Upper lobe of left lung (tissue), 6 donors: ENCODE measurements at regions not wholly inside any gene's neighbourhood (a gene's known extent, or its start where the extent isn't known, plus 50 kb on each side); places are given as distances from the start of the nearest gene placed in this dataset.

Experiments
- ATAC-seq, 2 donors: fragments of 200-7000 bp; cut with Tn5 transposase; one replicate each; pipeline ENCODE4 v1.9.1; 2022; ENCODE audit warnings: mild to moderate bottlenecking in 2 of 2, moderate library complexity in 2 of 2; ENCODE audit not compliant: low FRiP score in 2 of 2
- DNase-seq, 2 donors: peaks; one replicate each; pipeline ENCODE4 v3.0.0-alpha.2; 2019 to 2020
- H3K27ac ChIP-seq, 4 donors: fragments of 200-600 bp; sonication (generic); one replicate each; pipeline ENCODE4 v1.5.1; 2016 to 2019
- H3K27me3 ChIP-seq, 4 donors: fragments of 200-600 bp; sonication (generic); one replicate each; pipeline ENCODE4 v1.5.1; 2017 to 2019
- H3K36me3 ChIP-seq, 4 donors: fragments of 200-600 bp; sonication (generic); one replicate each; pipeline ENCODE4 v1.5.1; 2016 to 2019
- H3K4me1 ChIP-seq, 4 donors: fragments of 200-600 bp; sonication (generic); one replicate each; pipeline ENCODE4 v1.5.1; 2018 to 2019
- H3K4me3 ChIP-seq, 4 donors: fragments of 200-600 bp; sonication (generic); one replicate each; pipeline ENCODE4 v1.5.1; 2017 to 2019; ENCODE audit warnings: mild to moderate bottlenecking in 2 of 4, moderate library complexity in 1 of 4
- H3K9me3 ChIP-seq, 4 donors: fragments of 200-600 bp; sonication (generic); one replicate each; pipeline ENCODE4 v1.5.1; 2018 to 2019
- EP300 ChIP-seq, 4 donors: sonication (generic); formaldehyde crosslinking; IDR thresholded peaks; one replicate each; pipeline ENCODE4 v1.5.1; 2017; ENCODE audit warnings: antibody characterized with exemption in 4 of 4, control low read depth in 2 of 4
- POLR2A ChIP-seq, 4 donors: fragments of 450-650 bp; IDR thresholded peaks; one replicate each; pipeline ENCODE4 v1.5.1; 2016 to 2017; ENCODE audit warnings: antibody characterized with exemption in 4 of 4, mild to moderate bottlenecking in 2 of 4
- POLR2AphosphoS5 ChIP-seq, 2 donors: sonication (generic); formaldehyde crosslinking; IDR thresholded peaks; one replicate each; pipeline ENCODE4 v1.5.1; 2017; ENCODE audit warnings: antibody characterized with exemption in 2 of 2
- WGBS, 2 donors: methylation state at CpG; one replicate each; pipeline ENCODE4 v1.1.5; 2017 to 2018; 5-methylcytosine and 5-hydroxymethylcytosine counted together
- TF ChIP-seq, protein P1 (sequence below), 6 experiments: fragments of 450-650 bp in 4 of 6; fragments of 200-600 bp in 2 of 6; sonication (generic) in 2 of 6; IDR thresholded peaks; one replicate each; pipeline ENCODE4 v1.5.1; 2016 to 2019; ENCODE audit warnings: antibody characterized with exemption in 6 of 6
- donor health status: DM: no; HTN: no; CAD: no; lungs with moderate emphysema.
- donor health status: DM: no; HTN: yes; CAD: no; lungs with severe emphysema.

DNA sequence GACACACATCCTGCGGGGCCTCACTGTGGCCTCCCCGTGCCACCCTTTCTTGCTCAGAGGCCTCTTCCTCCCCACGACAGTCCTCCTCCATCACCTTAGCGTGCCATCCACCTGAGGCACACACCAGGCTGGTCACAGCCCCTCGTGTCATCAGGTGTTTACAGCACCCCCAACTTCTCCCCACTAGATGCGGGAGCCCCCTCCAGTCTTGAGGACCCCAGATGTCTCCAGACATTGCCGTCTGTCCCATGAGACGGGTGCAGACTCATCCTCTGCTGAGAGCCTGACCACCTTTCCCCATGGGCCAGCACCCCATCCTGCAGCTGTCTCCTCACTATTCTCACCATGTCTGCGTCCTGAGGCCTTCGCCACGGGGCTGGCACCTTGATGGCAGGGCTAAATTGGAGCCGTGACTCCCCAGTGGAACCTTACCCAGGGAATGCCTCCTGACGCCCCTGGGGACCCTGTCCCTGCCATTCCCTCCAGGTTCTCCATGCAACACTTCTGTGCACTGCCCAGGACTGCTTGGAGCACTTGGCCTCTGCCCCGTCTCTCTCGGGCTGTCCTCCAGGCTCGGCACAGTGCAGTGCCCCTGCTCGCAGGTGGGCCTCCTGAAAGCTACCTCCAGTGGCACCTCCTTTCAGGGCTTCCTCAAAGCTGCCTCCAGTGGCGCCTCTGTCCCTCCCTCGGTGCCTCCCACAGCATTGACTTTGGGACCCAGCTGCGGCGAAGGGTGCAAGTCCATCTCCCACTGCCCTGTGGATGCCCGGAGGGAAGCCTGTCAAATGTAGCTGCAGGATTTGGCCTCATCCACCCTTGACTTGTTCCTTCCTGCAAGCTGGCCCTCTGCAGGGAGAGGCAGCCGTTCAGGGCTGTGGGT is 1386.8 kb downstream of the BRD1 start:
- peak in 1 of 2 donors; percentile 60 for DNase-seq
- no peaks in the 10 kb centered on the region for H3K27me3 ChIP-seq

DNA sequence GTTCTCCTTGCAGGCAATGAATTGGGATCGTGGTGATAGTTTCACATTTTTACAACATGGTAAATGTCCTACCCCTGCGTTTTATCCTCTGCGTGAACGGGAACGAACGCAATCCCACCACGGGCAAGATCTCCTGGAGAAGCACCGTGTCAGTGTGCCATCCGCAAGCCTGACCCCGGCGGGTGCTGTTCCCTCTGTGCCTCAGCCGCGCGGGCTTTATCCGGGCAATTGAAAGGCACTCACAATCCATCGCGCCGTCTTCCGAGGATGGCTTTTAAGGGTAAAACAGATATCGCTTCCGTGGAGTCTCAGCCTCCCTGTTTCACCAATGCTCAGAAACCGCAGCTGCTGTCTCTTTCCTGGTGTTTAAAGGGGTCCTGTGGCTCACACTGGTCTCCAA is 1387.5 kb downstream of the BRD1 start:
- TF ChIP-seq POLR2AphosphoS5 (IDR thresholded peaks at IDR 0.05) (no peak), EP300 (IDR thresholded peaks at IDR 0.05) (no peak), POLR2A (IDR thresholded peaks at IDR 0.05) (no peak)
- TF ChIP-seq, protein P1, sequence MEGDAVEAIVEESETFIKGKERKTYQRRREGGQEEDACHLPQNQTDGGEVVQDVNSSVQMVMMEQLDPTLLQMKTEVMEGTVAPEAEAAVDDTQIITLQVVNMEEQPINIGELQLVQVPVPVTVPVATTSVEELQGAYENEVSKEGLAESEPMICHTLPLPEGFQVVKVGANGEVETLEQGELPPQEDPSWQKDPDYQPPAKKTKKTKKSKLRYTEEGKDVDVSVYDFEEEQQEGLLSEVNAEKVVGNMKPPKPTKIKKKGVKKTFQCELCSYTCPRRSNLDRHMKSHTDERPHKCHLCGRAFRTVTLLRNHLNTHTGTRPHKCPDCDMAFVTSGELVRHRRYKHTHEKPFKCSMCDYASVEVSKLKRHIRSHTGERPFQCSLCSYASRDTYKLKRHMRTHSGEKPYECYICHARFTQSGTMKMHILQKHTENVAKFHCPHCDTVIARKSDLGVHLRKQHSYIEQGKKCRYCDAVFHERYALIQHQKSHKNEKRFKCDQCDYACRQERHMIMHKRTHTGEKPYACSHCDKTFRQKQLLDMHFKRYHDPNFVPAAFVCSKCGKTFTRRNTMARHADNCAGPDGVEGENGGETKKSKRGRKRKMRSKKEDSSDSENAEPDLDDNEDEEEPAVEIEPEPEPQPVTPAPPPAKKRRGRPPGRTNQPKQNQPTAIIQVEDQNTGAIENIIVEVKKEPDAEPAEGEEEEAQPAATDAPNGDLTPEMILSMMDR (IDR thresholded peaks at IDR 0.05), result no peak
- no peak overlapping the region for H3K27ac ChIP-seq
- no peak overlapping the region for H3K4me3 ChIP-seq
- no peaks in the 10 kb centered on the region for H3K36me3 ChIP-seq
- WGBS, 2 donors, result 88 to 90% methylated on average over 22 of the region's 22 CpGs
- no peaks in the 10 kb centered on the region for H3K4me1 ChIP-seq
- ATAC-seq, result no peak
- DNase-seq, result no peak
- no peaks in the 10 kb centered on the region for H3K27me3 ChIP-seq
- H3K9me3 ChIP-seq, result no peaks in the 10 kb centered on the region

More for the DNA sequence above, 1386.8 kb downstream of the BRD1 start:
- H3K27ac ChIP-seq, result no peak overlapping the region
- H3K4me1 ChIP-seq, result no peaks in the 10 kb centered on the region
- 86 to 87% methylated on average over 17 to 19 of the region's 23 CpGs for WGBS, 2 donors
- H3K36me3 ChIP-seq, result no peaks in the 10 kb centered on the region
- no peak for ATAC-seq
- TF ChIP-seq POLR2AphosphoS5 (IDR thresholded peaks at IDR 0.05) (no peak), EP300 (IDR thresholded peaks at IDR 0.05) (no peak), POLR2A (IDR thresholded peaks at IDR 0.05) (no peak)
- TF ChIP-seq, protein P1 (IDR thresholded peaks at IDR 0.05), result no peak
- no peak overlapping the region for H3K4me3 ChIP-seq
- no peaks in the 10 kb centered on the region for H3K9me3 ChIP-seq

DNA sequence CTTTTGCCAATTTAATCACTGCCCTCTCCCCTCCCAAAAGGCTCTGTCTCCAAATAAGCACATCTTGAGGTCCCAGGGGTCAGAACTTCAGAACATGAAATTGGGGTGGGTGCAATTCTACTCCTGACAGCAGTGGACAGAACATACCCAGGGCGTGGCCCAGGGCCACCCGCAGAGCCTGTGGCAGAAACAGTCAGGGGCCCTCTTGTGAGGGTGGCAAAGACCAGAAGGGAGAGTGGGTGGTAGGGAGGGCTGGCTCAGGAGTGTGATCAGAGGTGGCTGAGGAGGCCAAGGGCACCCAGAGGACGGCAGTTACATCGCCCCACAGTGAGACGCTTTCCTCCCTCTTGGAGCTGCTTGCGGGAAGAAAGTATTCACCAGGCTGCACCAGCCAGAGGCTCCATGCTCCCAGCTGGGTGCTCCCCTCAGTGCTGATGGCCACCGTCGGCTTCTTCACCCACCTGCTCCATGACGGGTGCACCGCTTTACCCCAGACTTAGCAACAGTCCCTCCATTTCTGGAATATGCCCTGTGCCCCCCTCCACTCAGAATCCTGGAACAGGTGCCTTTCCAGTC is 1388.0 kb downstream of the BRD1 start:
- Histone ChIP-seq H3K27ac (no peak overlapping the region), H3K9me3 (no peaks in the 10 kb centered on the region), H3K4me1 (no peaks in the 10 kb centered on the region), H3K27me3 (no peaks in the 10 kb centered on the region), H3K36me3 (no peaks in the 10 kb centered on the region), H3K4me3 (no peak overlapping the region)
- ATAC-seq, result no peak
- WGBS, 2 donors, result 89 to 94% methylated on average over 10 of the region's 10 CpGs
- no peak for DNase-seq
- TF ChIP-seq, protein P1 (IDR thresholded peaks at IDR 0.05), result no peak
- TF ChIP-seq EP300 (IDR thresholded peaks at IDR 0.05) (no peak), POLR2A (IDR thresholded peaks at IDR 0.05) (no peak), POLR2AphosphoS5 (IDR thresholded peaks at IDR 0.05) (no peak)

DNA sequence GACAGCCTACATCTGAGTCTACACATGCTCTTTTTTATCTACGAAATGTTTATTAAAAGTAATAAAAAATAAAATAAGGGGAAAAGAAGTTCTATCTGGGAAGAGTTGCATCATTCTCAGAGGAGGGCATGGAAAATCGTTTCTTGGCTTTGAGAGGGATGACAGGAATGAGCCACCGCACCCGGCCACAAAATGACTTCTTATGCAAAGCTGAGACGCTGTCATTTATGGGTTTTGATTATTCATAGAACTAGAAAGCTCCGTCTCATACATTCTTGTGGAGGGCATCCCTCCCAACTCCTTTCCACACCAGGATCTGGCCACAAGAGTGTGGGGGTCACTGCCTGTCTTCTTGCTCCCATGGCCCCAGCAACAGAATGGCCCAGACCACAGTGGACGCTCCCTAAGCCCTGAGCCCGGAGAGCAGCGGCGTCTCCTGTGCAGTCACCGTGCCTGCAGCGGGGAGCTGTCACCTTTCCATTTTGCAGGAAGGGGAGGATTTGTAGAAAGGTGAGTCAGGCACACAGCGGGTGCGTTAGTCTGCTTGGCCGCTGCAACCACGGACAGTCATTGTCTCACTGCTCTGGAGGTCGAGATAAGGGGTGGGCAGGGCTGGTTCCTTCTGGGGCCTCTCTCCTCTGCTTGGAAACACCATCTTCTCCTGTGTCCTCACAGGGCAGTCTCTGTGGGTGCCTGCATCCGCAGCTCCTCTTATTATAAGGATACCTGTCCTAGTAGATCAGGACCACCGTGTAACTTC is 1388.7 kb downstream of the BRD1 start:
- Histone ChIP-seq H3K27me3 (no peaks in the 10 kb centered on the region), H3K9me3 (no peaks in the 10 kb centered on the region), H3K27ac (no peak overlapping the region), H3K4me3 (no peak overlapping the region), H3K36me3 (no peaks in the 10 kb centered on the region), H3K4me1 (no peaks in the 10 kb centered on the region)
- ATAC-seq (no peak), DNase-seq (no peak)
- 73 to 79% methylated on average over 19 of the region's 19 CpGs for WGBS, 2 donors
- TF ChIP-seq POLR2AphosphoS5 (IDR thresholded peaks at IDR 0.05) (no peak), POLR2A (IDR thresholded peaks at IDR 0.05) (no peak), EP300 (IDR thresholded peaks at IDR 0.05) (no peak)
- TF ChIP-seq, protein P1 (IDR thresholded peaks at IDR 0.05), result no peak
